CD4-positive, alpha-beta memory T cell (primary cell): ENCODE measurements at regions not wholly inside any gene's neighbourhood (a gene's known extent, or its start where the extent isn't known, plus 50 kb on each side); places are given as distances from the start of the nearest gene placed in this dataset.

ENCODE experiments used
- CTCF ChIA-PET: fragments of 350-600 bp; sonication (Branson Sonifier 250); formaldehyde crosslinking; loops from one replicate; lab custom pipeline; 2021; ENCODE audit warnings: inconsistent platforms; ENCODE audit not compliant: partially characterized antibody; lab: Charles Lee
- POLR2A ChIA-PET: fragments of 350-600 bp; sonication (Branson Sonifier 250); formaldehyde crosslinking; loops from one replicate; lab custom pipeline; 2021; ENCODE audit not compliant: partially characterized antibody; lab: Charles Lee
- DNase-seq, 5 donors: peaks; one replicate each; pipeline versions ENCODE4 v3.0.0 to v3.0.0-alpha.2; 2020 to 2022; ENCODE audit warnings: mixed read lengths in 1 of 5
- H3K27ac ChIP-seq: one replicate; pipeline ENCODE4 v1.7.0; 2013; ENCODE audit warnings: low read depth, low read length
- H3K27me3 ChIP-seq: 2 replicates; pipeline ENCODE4 v1.7.0; 2013; ENCODE audit warnings: mild to moderate bottlenecking, low read length, moderate library complexity; ENCODE audit not compliant: insufficient read depth
- H3K36me3 ChIP-seq: 2 replicates; pipeline ENCODE4 v1.7.0; 2013; ENCODE audit warnings: mild to moderate bottlenecking, low read length, moderate library complexity; ENCODE audit not compliant: insufficient read depth
- H3K4me1 ChIP-seq: 2 replicates; pipeline ENCODE4 v1.7.0; 2013; ENCODE audit warnings: mild to moderate bottlenecking, low read length, moderate library complexity; ENCODE audit not compliant: insufficient read depth
- H3K4me3 ChIP-seq, 2 donors: one replicate each; pipeline ENCODE4 v1.7.0; 2013; ENCODE audit warnings: low read length in 2 of 2, mild to moderate bottlenecking in 1 of 2
- H3K9me3 ChIP-seq, 2 donors: one replicate each; pipeline ENCODE4 v1.7.0; 2013; ENCODE audit warnings: low read length in 2 of 2, control low read depth in 1 of 2; ENCODE audit not compliant: control insufficient read depth in 1 of 2
- H3K27ac Mint-ChIP-seq, 7 donors: one replicate each; pipeline ENCODE4 v1.8.0; 2020 to 2021; ENCODE audit warnings: mixed read lengths in 7 of 7, mild to moderate bottlenecking in 6 of 7, inconsistent platforms in 3 of 7, moderate library complexity in 3 of 7
- H3K27me3 Mint-ChIP-seq, 2 donors: one replicate each; pipeline ENCODE4 v1.8.0; 2020 to 2021; ENCODE audit warnings: mixed read lengths in 2 of 2
- H3K36me3 Mint-ChIP-seq, 2 donors: one replicate each; pipeline ENCODE4 v1.8.0; 2020 to 2021; ENCODE audit warnings: mixed read lengths in 2 of 2, inconsistent platforms in 1 of 2, mild to moderate bottlenecking in 1 of 2
- H3K4me1 Mint-ChIP-seq, 4 donors: one replicate each; pipeline ENCODE4 v1.8.0; 2020 to 2021; ENCODE audit warnings: mixed read lengths in 4 of 4, mild to moderate bottlenecking in 1 of 4
- H3K4me3 Mint-ChIP-seq, 8 donors: one replicate each; pipeline ENCODE4 v1.8.0; 2020 to 2021; ENCODE audit warnings: mixed read lengths in 8 of 8, mild to moderate bottlenecking in 7 of 8, moderate library complexity in 6 of 8, inconsistent platforms in 3 of 8
- H3K9me3 Mint-ChIP-seq, 8 donors: one replicate each; pipeline ENCODE4 v1.8.0; 2020 to 2021; ENCODE audit warnings: mixed read lengths in 8 of 8, mild to moderate bottlenecking in 5 of 8, inconsistent platforms in 3 of 8, moderate library complexity in 1 of 8
- intact Hi-C: fragments of 100-400 bp; cut with micrococcal nuclease; formaldehyde crosslinking; loops from one replicate; pipeline ENCODE4 v1.15.1; 2023

DNA sequence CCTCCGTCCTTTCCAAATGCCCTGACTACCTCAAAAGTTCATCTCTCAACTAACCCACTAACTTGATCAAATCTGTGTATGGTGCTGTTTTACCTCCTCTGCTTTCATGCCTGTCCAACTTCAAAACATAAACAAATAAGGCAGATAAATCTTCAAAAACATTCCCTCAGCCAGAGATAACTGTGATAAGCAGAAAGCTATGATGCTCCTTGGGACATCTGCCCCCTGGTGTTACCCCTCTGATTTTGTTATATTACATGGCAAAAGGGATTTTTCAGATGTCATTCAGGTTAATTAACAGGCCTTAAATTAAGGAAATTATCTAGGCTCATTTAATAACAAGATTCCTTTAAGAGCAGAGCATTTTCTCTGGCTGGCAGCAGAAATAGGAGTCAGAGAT lies 810.8 kb upstream of the CHAC2 start:
- Mint-ChIP-seq H3K27ac (no peak overlapping the region), H3K36me3 (no peaks in the 10 kb centered on the region), H3K4me1 (no peaks in the 10 kb centered on the region), H3K9me3 (peaks cover 0 to 5% (median 2%) of the 10 kb centered on the region in 8 donors), H3K27me3 (peaks cover 0 to 2% of the 10 kb centered on the region in 2 donors), H3K4me3 (no peak overlapping the region)
- POLR2A ChIA-PET, result no interaction called here
- Histone ChIP-seq H3K4me3 (no peak overlapping the region), H3K4me1 (no peaks in the 10 kb centered on the region), H3K9me3 (no peaks in the 10 kb centered on the region), H3K27me3 (no peaks in the 10 kb centered on the region), H3K36me3 (no peaks in the 10 kb centered on the region), H3K27ac (no peak overlapping the region)
- intact Hi-C loops, result no loop called here
- CTCF ChIA-PET, result no interaction called here
- no peak for DNase-seq

DNA sequence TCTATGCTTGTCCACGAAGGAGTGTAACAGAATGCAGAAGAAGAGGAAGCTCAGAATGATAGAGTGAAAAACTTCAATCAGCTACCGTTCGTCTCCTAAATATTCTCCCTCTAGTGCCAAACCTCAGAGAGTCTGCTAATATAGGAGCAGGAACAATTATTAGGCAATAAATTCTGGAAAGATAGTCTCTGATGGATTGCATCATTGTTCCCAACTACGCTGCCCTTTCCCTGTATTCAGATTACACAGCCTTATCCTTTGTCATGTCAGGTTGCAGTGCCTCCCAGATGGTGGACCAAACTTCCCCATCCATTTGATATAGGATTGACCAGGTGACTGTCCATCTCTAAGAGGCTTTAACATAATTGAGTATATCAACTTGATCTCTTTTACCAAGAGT lies 811.5 kb upstream of the CHAC2 start:
- POLR2A ChIA-PET, result no interaction called here
- no peaks in the 10 kb centered on the region for H3K4me1 Mint-ChIP-seq

DNA sequence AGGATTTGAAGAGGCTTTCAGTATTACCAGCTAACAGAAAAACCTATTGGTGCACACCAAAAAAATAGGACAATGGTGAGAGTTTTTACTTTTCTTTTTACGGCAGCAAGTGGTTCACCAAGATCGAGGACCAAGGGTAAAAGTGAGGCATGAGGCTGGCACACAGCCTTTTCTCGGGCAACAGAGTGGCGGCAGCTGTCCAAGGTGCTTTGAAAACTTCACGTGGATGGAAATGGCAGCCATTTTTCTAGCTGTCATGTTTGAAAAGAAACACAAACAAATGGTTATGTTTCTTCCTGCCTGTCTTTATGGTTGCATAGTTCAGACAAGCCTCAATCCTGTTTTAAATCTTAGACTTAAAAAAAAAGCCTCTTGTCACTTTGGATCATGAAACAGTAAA lies 812.5 kb upstream of the CHAC2 start:
- no peaks in the 10 kb centered on the region for H3K4me1 ChIP-seq

More for the DNA sequence above, 811.5 kb upstream of the CHAC2 start:
- Mint-ChIP-seq H3K27me3 (peaks cover 0 to 2% of the 10 kb centered on the region in 2 donors), H3K4me3 (no peak overlapping the region), H3K27ac (no peak overlapping the region), H3K9me3 (peaks cover 0 to 3% (median 2%) of the 10 kb centered on the region in 8 donors), H3K36me3 (no peaks in the 10 kb centered on the region)
- CTCF ChIA-PET, result no interaction called here
- H3K27me3 ChIP-seq, result no peaks in the 10 kb centered on the region
- H3K27ac ChIP-seq, result no peak overlapping the region
- H3K4me1 ChIP-seq, result no peaks in the 10 kb centered on the region
- no peaks in the 10 kb centered on the region for H3K9me3 ChIP-seq
- no peak for DNase-seq
- intact Hi-C loops, result no loop called here
- no peaks in the 10 kb centered on the region for H3K36me3 ChIP-seq
- H3K4me3 ChIP-seq, result no peak overlapping the region

DNA sequence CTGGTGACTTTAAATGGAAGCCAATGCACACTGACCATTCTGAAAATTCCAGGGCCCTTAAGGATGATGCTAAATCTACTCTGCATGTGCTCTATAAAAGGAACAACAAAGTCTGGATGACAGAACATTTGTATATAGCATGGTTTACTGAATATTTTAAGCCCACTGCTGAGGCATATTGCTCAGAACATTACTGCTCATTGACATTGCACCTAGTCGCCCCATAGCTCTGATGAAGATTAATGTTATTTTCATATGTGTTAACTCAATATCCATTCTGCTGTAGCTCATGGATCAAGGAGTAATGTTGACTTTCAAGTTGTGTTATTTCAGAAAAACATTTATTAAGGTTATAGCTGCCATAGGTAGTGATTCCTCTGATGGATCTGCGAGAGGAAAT lies 827.5 kb upstream of the CHAC2 start:
- Histone ChIP-seq H3K9me3 (no peaks in the 10 kb centered on the region), H3K27ac (no peak overlapping the region), H3K36me3 (no peaks in the 10 kb centered on the region), H3K4me1 (no peaks in the 10 kb centered on the region), H3K27me3 (no peaks in the 10 kb centered on the region), H3K4me3 (no peak overlapping the region)
- Mint-ChIP-seq H3K4me3 (no peak overlapping the region), H3K27ac (no peak overlapping the region), H3K27me3 (no peaks in the 10 kb centered on the region), H3K9me3 (peaks cover 0 to 3% (median 0%) of the 10 kb centered on the region in 8 donors), H3K4me1 (peaks cover 0 to 4% (median under 1%) of the 10 kb centered on the region in 4 donors), H3K36me3 (no peaks in the 10 kb centered on the region)
- no peak for DNase-seq
- ChIA-PET CTCF (no interaction called here), POLR2A (no interaction called here)
- intact Hi-C loops, result no loop called here

More for the DNA sequence above, 812.5 kb upstream of the CHAC2 start:
- no peak overlapping the region for H3K4me3 ChIP-seq
- ChIA-PET POLR2A (no interaction called here), CTCF (no interaction called here)
- Mint-ChIP-seq H3K9me3 (peaks cover 0 to 9% (median 3%) of the 10 kb centered on the region in 8 donors), H3K27me3 (peaks cover 0 to 2% of the 10 kb centered on the region in 2 donors), H3K4me1 (no peaks in the 10 kb centered on the region), H3K27ac (no peak overlapping the region), H3K36me3 (no peaks in the 10 kb centered on the region), H3K4me3 (no peak overlapping the region)
- H3K36me3 ChIP-seq, result no peaks in the 10 kb centered on the region
- no peaks in the 10 kb centered on the region for H3K27me3 ChIP-seq
- no peaks in the 10 kb centered on the region for H3K9me3 ChIP-seq
- H3K27ac ChIP-seq, result no peak overlapping the region
- no peak for DNase-seq
- intact Hi-C loops, result no loop called here

DNA sequence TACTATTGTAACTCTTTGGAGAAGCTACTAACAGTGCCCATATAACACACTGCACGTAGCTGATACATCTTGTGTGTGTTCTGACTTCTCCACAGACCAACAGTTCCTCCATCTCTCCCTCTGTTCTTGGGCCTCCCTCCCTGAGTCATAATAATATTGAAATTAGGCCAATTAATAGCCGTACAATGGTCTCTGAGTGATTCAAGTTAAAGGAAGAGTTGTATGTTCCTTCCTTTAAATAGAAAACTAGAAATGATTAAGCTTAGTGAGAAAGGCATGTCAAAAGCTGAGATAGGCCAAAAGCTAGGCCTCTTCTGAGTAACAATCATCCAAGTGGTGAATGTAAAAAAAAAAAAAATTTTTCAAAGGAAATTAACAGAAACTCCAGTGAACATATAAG lies 828.4 kb upstream of the CHAC2 start:
- CTCF ChIA-PET, result no interaction called here
- H3K27ac ChIP-seq, result no peak overlapping the region

DNA sequence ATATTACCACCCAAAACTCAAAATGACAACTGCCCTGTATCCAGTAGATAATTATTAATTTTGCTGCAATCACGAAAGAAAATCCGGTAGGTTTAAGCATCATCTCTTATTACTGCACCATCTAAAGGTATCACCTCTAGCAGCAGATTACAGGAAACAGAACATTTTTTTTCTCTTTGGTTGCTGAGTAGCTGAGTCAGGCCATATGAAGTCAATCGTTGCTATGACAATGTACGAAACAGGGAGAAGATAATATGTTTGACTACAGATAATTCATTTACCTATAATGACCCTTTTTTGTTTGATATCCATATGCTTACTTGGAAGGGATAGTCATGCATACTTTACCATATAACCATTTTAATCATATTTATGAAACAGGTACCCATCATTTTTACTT lies 831.6 kb upstream of the CHAC2 start:
- Mint-ChIP-seq H3K36me3 (no peaks in the 10 kb centered on the region), H3K4me1 (peaks cover 0 to 8% (median 2%) of the 10 kb centered on the region in 4 donors), H3K9me3 (peaks cover 0 to 3% (median 0%) of the 10 kb centered on the region in 8 donors), H3K27ac (no peak overlapping the region), H3K4me3 (peak overlapping the region in 3 of 8 donors; percentile 14 to 22 (median 17)), H3K27me3 (no peaks in the 10 kb centered on the region)
- H3K4me3 ChIP-seq, result no peak overlapping the region
- H3K27me3 ChIP-seq, result no peaks in the 10 kb centered on the region
- intact Hi-C loops, result no loop called here
- DNase-seq, result no peak
- H3K4me1 ChIP-seq, result no peaks in the 10 kb centered on the region
- no peaks in the 10 kb centered on the region for H3K9me3 ChIP-seq
- POLR2A ChIA-PET, result no interaction called here
- H3K27ac ChIP-seq, result no peak overlapping the region
- CTCF ChIA-PET, result no interaction called here
- H3K36me3 ChIP-seq, result no peaks in the 10 kb centered on the region

More for the DNA sequence above, 828.4 kb upstream of the CHAC2 start:
- Histone ChIP-seq H3K27me3 (no peaks in the 10 kb centered on the region), H3K9me3 (no peaks in the 10 kb centered on the region), H3K36me3 (no peaks in the 10 kb centered on the region), H3K4me3 (no peak overlapping the region), H3K4me1 (no peaks in the 10 kb centered on the region)
- intact Hi-C loops, result no loop called here
- Mint-ChIP-seq H3K4me1 (peaks cover 0 to 6% (median 2%) of the 10 kb centered on the region in 4 donors), H3K27ac (no peak overlapping the region), H3K9me3 (peaks cover 0 to 3% (median 0%) of the 10 kb centered on the region in 8 donors), H3K4me3 (no peak overlapping the region), H3K27me3 (no peaks in the 10 kb centered on the region), H3K36me3 (no peaks in the 10 kb centered on the region)
- POLR2A ChIA-PET, result no interaction called here
- DNase-seq, result no peak

DNA sequence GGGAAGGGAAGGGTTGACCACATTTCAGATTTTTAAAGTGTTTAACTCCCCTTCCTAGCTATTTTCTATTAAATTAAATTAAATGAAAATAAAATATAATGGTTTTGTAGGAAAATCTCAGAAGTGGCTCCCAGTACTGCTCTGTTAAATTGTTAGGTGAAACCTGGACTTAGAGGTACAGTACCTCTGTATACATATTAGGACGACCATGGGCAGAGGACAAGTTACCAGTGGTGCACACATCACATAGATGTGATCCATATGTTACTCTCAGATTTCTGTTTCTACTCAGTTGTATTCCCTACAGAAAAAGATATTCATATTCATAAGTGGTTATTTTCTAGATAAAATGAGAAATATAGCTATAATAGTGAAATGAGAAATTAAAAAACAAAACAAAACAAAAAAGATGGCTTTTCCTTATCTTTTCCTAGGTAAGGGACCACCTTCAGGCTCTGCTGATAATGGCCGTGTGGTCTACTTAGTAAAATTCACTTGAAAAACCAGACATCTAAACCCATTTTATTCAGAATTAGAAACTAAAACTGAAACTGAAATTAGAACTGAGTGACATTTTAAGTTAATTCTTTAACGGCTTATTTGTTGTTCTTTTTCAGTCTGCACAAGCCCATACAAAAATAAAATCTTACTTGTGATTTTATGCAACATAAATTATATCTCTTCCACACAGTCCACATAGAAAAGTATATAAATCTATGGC lies 832.5 kb upstream of the CHAC2 start:
- Histone ChIP-seq H3K27me3 (no peaks in the 10 kb centered on the region), H3K4me1 (no peaks in the 10 kb centered on the region), H3K9me3 (no peaks in the 10 kb centered on the region), H3K27ac (no peak overlapping the region), H3K36me3 (no peaks in the 10 kb centered on the region), H3K4me3 (no peak overlapping the region)
- no peak for DNase-seq
- intact Hi-C loops, result no loop called here
- Mint-ChIP-seq H3K4me3 (peak overlapping the region in 5 of 8 donors; percentile 17 to 36 (median 25)), H3K9me3 (peaks cover 0 to 6% (median 2%) of the 10 kb centered on the region in 8 donors), H3K27me3 (no peaks in the 10 kb centered on the region), H3K4me1 (peaks cover 0 to 8% (median 2%) of the 10 kb centered on the region in 4 donors), H3K36me3 (no peaks in the 10 kb centered on the region), H3K27ac (no peak overlapping the region)
- ChIA-PET POLR2A (no interaction called here), CTCF (no interaction called here)
